ENCODE measurements at regions not wholly inside any gene's neighbourhood (a gene's known extent, or its start where the extent isn't known, plus 50 kb on each side); places are given as distances from the start of the nearest gene placed in this dataset.

DNA sequence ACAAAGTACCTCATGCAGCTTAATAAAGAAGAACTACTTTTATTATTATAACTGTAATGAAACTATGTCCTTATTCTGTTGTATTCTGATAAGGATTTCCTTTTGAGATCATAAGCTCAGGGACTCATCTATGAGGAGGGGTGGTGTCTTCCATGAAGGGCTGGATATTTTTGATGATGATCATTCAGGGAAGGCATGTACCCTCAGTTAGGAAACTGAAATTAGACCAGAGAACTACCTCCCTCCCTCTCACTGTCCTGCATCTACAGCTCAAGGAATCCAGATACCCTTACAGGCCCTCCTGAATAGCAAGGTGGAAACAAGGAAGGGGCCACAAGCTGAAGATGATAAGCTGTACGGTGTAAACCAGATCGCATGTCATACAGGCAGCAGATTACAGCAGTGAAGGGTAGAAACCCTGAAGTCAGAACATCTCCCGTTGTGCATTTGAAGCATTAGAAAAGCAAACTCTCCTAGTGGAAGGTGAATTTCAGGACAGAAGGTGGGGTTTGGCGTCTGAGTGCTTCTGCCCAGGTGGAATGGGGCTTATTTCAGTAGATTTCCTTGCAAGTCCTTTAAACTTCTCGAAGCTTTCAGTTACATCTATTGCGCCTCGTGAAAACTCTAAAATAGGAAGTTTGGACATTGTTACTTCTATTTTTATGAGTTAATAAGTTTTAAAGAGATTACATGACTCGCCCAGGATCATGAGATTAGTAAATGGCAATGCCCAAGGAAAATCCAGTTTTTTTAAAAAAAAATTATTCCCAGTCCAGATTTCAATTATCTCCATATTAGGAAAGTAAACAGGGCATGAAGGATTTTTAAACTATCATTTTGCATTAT lies 101.1 kb upstream of the HNRNPU start:
- TF ChIP-seq GATA2 (IDR thresholded peaks at IDR 0.05; ENCODE audit: low read depth, low read length) (no peak), GATA3 (IDR thresholded peaks at IDR 0.05; ENCODE audit: low read depth, low read length) (no peak)
